ENCODE measurements at regions not wholly inside any gene's neighbourhood (a gene's known extent, or its start where the extent isn't known, plus 50 kb on each side); places are given as distances from the start of the nearest gene placed in this dataset.

DNA sequence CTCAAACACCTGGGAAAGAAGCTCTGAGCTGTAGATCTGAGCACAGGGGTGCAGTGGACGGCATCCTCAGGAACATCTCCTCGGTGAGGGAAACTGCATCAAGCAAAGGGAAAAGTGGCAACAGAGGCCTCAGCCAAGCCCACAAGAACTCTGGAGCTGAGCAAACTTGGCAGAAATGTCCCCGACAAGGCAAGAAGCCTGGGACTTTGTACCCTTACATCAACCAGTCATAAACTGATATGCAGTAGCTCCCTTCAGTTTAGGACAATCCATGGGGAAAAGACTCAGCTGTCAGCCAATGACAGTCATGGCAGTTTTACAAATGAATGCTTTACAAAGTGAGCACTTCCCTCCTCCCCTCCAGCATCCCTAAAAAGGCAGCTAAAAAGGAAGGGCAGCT, 210.0 kb upstream of the DYNLRB2 start:
- H3K36me3 Mint-ChIP-seq = no peaks in the 10 kb centered on the region
- no peaks in the 10 kb centered on the region for H3K9me3 Mint-ChIP-seq
- H3K4me1 Mint-ChIP-seq = no peaks in the 10 kb centered on the region
- H3K27me3 Mint-ChIP-seq (ENCODE audit: low read depth) = no peaks in the 10 kb centered on the region
- TF ChIP-seq FOXJ3 (CRISPR knock-in tag; IDR thresholded peaks at IDR 0.05; ENCODE audit: borderline replicate concordance) (no peak), RORB (CRISPR knock-in tag; IDR thresholded peaks at IDR 0.05) (no peak), ZNF416 (CRISPR knock-in tag; IDR thresholded peaks at IDR 0.05) (no peak), GTF2I (CRISPR knock-in tag; conservative IDR thresholded peaks at IDR 0.05) (no peak), PRRX2 (CRISPR knock-in tag; IDR thresholded peaks at IDR 0.05) (no peak)
- TF ChIP-seq, protein P1, sequence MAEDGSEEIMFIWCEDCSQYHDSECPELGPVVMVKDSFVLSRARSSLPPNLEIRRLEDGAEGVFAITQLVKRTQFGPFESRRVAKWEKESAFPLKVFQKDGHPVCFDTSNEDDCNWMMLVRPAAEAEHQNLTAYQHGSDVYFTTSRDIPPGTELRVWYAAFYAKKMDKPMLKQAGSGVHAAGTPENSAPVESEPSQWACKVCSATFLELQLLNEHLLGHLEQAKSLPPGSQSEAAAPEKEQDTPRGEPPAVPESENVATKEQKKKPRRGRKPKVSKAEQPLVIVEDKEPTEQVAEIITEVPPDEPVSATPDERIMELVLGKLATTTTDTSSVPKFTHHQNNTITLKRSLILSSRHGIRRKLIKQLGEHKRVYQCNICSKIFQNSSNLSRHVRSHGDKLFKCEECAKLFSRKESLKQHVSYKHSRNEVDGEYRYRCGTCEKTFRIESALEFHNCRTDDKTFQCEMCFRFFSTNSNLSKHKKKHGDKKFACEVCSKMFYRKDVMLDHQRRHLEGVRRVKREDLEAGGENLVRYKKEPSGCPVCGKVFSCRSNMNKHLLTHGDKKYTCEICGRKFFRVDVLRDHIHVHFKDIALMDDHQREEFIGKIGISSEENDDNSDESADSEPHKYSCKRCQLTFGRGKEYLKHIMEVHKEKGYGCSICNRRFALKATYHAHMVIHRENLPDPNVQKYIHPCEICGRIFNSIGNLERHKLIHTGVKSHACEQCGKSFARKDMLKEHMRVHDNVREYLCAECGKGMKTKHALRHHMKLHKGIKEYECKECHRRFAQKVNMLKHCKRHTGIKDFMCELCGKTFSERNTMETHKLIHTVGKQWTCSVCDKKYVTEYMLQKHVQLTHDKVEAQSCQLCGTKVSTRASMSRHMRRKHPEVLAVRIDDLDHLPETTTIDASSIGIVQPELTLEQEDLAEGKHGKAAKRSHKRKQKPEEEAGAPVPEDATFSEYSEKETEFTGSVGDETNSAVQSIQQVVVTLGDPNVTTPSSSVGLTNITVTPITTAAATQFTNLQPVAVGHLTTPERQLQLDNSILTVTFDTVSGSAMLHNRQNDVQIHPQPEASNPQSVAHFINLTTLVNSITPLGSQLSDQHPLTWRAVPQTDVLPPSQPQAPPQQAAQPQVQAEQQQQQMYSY (CRISPR knock-in tag; IDR thresholded peaks at IDR 0.05) = no peak
- TF ChIP-seq, protein P2, sequence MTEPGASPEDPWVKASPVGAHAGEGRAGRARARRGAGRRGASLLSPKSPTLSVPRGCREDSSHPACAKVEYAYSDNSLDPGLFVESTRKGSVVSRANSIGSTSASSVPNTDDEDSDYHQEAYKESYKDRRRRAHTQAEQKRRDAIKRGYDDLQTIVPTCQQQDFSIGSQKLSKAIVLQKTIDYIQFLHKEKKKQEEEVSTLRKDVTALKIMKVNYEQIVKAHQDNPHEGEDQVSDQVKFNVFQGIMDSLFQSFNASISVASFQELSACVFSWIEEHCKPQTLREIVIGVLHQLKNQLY (CRISPR knock-in tag; IDR thresholded peaks at IDR 0.05) = no peak
- TF ChIP-seq, protein P3, sequence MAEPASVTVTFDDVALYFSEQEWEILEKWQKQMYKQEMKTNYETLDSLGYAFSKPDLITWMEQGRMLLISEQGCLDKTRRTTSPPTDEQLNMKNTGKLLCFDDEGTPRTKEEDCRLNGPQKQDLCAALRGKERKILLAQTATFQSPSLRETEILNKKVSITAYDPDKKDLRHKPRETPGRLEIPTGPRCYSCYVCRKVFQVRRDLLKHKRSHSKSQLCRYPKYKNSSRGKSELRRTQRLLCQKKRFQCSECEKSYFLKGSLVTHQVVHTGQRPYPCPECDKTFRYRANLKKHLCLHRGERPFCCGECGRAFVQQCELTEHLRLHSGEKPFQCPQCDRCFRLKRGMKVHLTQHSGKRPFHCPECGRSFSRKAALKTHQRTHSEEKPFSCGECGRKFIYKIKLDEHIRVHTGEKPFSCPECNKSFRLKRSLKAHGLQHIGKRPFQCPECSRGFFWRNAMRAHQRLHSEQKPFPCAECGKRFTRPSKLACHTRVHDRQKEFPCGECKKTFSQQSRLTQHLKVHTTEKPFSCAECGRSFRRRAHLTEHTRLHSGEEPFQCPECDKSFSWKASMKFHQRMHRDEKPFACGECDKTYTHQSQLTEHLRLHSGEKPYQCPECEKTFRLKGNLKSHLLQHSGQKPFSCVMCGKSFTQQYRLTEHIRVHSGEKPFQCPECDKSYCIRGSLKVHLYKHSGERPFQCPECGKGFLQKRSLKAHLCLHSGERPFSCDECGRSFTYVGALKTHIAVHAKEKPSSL (CRISPR knock-in tag; conservative IDR thresholded peaks at IDR 0.05) = no peak
- TF ChIP-seq, protein P4, sequence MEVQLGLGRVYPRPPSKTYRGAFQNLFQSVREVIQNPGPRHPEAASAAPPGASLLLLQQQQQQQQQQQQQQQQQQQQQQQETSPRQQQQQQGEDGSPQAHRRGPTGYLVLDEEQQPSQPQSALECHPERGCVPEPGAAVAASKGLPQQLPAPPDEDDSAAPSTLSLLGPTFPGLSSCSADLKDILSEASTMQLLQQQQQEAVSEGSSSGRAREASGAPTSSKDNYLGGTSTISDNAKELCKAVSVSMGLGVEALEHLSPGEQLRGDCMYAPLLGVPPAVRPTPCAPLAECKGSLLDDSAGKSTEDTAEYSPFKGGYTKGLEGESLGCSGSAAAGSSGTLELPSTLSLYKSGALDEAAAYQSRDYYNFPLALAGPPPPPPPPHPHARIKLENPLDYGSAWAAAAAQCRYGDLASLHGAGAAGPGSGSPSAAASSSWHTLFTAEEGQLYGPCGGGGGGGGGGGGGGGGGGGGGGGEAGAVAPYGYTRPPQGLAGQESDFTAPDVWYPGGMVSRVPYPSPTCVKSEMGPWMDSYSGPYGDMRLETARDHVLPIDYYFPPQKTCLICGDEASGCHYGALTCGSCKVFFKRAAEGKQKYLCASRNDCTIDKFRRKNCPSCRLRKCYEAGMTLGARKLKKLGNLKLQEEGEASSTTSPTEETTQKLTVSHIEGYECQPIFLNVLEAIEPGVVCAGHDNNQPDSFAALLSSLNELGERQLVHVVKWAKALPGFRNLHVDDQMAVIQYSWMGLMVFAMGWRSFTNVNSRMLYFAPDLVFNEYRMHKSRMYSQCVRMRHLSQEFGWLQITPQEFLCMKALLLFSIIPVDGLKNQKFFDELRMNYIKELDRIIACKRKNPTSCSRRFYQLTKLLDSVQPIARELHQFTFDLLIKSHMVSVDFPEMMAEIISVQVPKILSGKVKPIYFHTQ (CRISPR knock-in tag; IDR thresholded peaks at IDR 0.05) = no peak
- TF ChIP-seq, protein P5, sequence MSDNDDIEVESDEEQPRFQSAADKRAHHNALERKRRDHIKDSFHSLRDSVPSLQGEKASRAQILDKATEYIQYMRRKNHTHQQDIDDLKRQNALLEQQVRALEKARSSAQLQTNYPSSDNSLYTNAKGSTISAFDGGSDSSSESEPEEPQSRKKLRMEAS (CRISPR knock-in tag; IDR thresholded peaks at IDR 0.05) = no peak
- TF ChIP-seq, protein P6, sequence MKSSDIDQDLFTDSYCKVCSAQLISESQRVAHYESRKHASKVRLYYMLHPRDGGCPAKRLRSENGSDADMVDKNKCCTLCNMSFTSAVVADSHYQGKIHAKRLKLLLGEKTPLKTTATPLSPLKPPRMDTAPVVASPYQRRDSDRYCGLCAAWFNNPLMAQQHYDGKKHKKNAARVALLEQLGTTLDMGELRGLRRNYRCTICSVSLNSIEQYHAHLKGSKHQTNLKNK (CRISPR knock-in tag; IDR thresholded peaks at IDR 0.05) = no peak
- TF ChIP-seq, protein P7, sequence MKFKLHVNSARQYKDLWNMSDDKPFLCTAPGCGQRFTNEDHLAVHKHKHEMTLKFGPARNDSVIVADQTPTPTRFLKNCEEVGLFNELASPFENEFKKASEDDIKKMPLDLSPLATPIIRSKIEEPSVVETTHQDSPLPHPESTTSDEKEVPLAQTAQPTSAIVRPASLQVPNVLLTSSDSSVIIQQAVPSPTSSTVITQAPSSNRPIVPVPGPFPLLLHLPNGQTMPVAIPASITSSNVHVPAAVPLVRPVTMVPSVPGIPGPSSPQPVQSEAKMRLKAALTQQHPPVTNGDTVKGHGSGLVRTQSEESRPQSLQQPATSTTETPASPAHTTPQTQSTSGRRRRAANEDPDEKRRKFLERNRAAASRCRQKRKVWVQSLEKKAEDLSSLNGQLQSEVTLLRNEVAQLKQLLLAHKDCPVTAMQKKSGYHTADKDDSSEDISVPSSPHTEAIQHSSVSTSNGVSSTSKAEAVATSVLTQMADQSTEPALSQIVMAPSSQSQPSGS (CRISPR knock-in tag; IDR thresholded peaks at IDR 0.05; ENCODE audit: borderline replicate concordance, low read depth) = no peak
- POLR2A ChIA-PET = no interaction called here
- no peak for ATAC-seq
- H3K27ac Mint-ChIP-seq = no peak overlapping the region
- CTCF ChIA-PET = interaction anchor here (1.6 kb wide), 1 partner anchor 196 kb away, joined by 4 read pairs; no protein-coding TSS in a partner anchor
- no peak overlapping the region for H3K4me3 Mint-ChIP-seq
- no peak for DNase-seq (ENCODE audit: low spot score)

DNA sequence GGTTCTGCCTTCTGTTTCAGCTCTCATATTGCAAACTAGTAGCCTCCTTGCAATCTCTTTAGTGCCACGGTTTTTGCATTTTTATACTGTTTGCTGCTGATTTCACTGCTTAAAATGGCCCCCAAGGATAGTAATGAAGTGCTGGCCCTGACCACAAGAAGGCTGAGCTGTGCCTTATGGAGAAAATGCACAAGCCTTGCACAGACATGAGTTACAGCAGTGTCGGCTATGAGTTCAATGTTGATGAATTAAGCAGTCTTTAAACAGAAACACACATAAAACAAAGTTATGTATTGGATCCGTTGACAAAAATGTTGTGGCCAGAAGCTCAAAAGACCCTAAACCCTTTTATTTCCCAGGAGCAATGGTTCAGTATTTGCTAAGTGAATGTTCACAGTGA, 210.6 kb upstream of the DYNLRB2 start:
- Mint-ChIP-seq H3K4me1 (no peaks in the 10 kb centered on the region), H3K4me3 (no peak overlapping the region), H3K36me3 (no peaks in the 10 kb centered on the region), H3K9me3 (no peaks in the 10 kb centered on the region), H3K27ac (no peak overlapping the region), H3K27me3 (ENCODE audit: low read depth) (no peaks in the 10 kb centered on the region)
- CTCF ChIA-PET = interaction anchor here (1.6 kb wide), 1 partner anchor 196 kb away, joined by 4 read pairs; no protein-coding TSS in a partner anchor
- POLR2A ChIA-PET = no interaction called here
- no peak for ATAC-seq
- DNase-seq (ENCODE audit: low spot score) = no peak
- TF ChIP-seq, protein P3 (CRISPR knock-in tag; conservative IDR thresholded peaks at IDR 0.05) = no peak
- TF ChIP-seq, protein P8, sequence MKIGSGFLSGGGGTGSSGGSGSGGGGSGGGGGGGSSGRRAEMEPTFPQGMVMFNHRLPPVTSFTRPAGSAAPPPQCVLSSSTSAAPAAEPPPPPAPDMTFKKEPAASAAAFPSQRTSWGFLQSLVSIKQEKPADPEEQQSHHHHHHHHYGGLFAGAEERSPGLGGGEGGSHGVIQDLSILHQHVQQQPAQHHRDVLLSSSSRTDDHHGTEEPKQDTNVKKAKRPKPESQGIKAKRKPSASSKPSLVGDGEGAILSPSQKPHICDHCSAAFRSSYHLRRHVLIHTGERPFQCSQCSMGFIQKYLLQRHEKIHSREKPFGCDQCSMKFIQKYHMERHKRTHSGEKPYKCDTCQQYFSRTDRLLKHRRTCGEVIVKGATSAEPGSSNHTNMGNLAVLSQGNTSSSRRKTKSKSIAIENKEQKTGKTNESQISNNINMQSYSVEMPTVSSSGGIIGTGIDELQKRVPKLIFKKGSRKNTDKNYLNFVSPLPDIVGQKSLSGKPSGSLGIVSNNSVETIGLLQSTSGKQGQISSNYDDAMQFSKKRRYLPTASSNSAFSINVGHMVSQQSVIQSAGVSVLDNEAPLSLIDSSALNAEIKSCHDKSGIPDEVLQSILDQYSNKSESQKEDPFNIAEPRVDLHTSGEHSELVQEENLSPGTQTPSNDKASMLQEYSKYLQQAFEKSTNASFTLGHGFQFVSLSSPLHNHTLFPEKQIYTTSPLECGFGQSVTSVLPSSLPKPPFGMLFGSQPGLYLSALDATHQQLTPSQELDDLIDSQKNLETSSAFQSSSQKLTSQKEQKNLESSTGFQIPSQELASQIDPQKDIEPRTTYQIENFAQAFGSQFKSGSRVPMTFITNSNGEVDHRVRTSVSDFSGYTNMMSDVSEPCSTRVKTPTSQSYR (CRISPR knock-in tag; IDR thresholded peaks at IDR 0.05) = no peak

Data from WTC11 (cell line).